ENCODE measurements at regions not wholly inside any gene's neighbourhood (a gene's known extent, or its start where the extent isn't known, plus 50 kb on each side); places are given as distances from the start of the nearest gene placed in this dataset.

GRCh38 chr4:12242354-12242753 lies 813.7 kb upstream of the HS3ST1 start:
- TF ChIP-seq CTCF (IDR thresholded peaks at IDR 0.05) (no peak), POLR2A (IDR thresholded peaks at IDR 0.05) (no peak), POLR2AphosphoS5 (IDR thresholded peaks at IDR 0.05) (no peak)
